GM19452 (cell line): ENCODE measurements at regions not wholly inside any gene's neighbourhood (a gene's known extent, or its start where the extent isn't known, plus 50 kb on each side); places are given as distances from the start of the nearest gene placed in this dataset.
"Not testable (repeated sequence)": the region's sequence is repeated elsewhere in the genome, so short reads cannot be mapped to it uniquely, and the experiment has no call there.

Source experiments
- ATAC-seq: cut with Tn5 transposase; IDR thresholded peaks from one replicate; pipeline ENCODE4 v1.9.1; 2021; ENCODE audit not compliant: unreplicated experiment

- no peak for ATAC-seq
Measured at GRCh38 chr5:83889971-83890745, 169.5 kb upstream of the HAPLN1 start.

DNA sequence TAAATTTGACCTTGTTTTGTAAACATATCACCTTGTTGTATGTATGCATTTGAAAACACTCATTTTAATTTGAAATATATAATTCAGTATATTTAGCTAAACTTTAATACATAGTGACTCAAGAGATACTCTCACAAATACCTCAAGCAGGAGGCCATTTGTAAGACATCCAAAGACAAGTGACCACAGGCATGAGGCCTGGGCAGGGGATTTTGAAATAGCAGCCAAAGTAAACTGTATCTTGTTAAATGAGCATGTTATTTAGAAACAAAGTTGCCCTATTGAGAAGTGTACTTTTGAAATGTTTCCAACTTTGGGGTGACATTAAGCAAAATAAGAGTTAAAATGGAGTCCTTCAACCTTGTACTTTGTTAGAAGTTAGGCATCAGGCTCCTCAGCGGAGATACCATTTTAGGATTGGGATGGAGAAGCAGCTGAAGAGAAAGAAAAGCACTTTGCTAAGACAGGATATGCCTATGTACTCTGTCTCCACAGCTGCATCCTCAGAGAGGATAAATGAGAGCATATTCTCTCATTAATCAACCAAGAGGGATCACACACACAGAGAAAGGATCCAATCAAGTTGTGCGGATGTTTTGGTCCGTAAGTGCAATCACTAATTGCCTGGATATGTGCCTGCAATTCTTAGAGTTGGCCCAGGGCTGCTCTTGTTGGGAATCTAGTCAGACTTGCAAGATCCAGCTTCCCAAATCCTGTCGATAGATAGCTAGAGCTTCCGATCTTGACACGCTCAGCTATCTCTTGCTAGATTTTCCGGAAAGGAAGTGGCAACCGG lies 157.5 kb upstream of the HAPLN1 start:
- no peak for ATAC-seq

- no peak for ATAC-seq
Measured at GRCh38 chr5:83871533-83872395, 151.1 kb upstream of the HAPLN1 start.

- no peak for ATAC-seq
Measured at GRCh38 chr5:83866181-83866580, 145.5 kb upstream of the HAPLN1 start.

DNA sequence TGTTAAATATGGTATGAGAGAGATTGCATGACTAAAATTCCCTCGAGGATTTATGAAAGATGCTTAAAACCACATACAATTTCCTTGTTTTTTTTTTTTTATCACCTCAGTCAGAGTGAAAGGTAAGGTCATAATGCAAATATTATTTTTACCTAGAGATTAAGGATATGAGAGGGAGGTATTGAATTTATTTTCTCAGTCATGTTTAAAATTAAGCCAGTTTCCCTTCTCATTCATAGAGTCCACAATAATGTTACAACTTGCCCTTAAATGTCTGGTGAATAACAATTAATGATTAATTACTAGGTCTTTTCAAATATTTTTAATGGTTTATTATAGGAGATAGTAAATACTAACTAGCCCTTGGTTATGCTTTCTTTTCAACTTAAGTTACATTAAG lies 144.9 kb upstream of the HAPLN1 start:
- ATAC-seq: no peak

DNA sequence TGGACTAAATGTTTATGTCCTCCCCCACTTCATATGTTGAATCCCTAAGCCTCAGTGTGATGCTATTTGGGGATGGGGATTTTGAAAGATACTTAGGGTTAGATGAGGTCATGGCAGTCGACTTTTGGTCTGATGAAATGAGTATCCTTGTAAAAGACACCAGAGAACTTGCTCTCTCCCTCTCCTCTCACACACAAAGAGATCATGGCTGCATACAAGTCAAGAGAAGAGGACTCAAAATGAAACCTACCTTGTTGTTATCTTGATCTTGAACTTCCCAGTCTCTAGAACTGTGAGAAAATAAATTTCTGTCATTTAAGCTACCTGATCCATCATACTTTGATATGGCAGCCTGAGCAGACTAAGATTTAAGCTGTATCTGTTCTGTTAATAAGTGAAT lies 144.0 kb upstream of the HAPLN1 start:
- no peak for ATAC-seq

DNA sequence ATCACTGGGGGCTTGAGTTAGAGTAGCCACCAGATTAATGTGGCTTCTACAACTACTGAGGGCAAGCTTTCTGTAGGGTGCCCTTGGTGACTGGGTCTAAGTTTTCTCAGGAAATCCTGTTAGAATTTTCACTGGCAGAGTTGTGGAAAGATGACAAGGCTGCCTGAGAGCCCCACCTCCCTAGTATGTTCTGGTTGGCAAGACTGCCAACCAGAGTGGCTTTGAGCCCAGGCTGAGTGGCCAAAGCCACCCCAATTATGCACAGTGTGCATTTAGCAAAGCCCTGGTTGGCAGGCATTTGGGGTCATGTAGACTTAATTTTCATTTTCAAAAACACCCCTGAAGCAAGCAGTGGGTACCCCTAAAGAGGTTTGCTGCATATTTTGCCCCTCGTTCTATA lies 136.7 kb upstream of the HAPLN1 start:
- ATAC-seq: no peak

- no peak for ATAC-seq
Measured at GRCh38 chr5:83856881-83857280, 136.2 kb upstream of the HAPLN1 start.

GRCh38 chr5:83850412-83850811 lies 129.8 kb upstream of the HAPLN1 start:
- ATAC-seq: not testable (repeated sequence)

GRCh38 chr5:83848941-83849340 lies 128.3 kb upstream of the HAPLN1 start:
- no peak for ATAC-seq

- no peak for ATAC-seq
Measured at GRCh38 chr5:83846624-83847350, 126.1 kb upstream of the HAPLN1 start.

GRCh38 chr5:83844449-83845068 lies 123.9 kb upstream of the HAPLN1 start:
- peak; percentile 97 for ATAC-seq

GRCh38 chr5:83839788-83840187 lies 119.1 kb upstream of the HAPLN1 start:
- ATAC-seq: no peak

DNA sequence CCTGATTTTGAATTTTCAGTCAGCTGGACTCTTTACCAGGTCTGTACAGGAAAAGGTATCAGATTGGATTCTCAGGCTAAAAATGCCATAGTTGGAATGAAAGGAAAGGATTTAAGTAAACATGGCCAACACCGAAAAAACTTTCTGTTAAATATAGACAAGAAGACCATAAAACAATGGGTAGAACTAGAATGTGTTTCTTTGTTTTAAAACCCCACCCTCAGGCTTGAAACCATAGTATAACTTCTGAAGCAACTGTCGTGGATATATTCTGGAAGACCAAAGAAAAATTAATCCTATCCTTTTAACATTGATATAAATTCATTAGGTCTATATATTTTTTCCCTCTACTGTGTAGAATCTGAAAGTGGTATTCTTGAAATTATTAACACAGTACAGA lies 118.6 kb upstream of the HAPLN1 start:
- no peak for ATAC-seq

DNA sequence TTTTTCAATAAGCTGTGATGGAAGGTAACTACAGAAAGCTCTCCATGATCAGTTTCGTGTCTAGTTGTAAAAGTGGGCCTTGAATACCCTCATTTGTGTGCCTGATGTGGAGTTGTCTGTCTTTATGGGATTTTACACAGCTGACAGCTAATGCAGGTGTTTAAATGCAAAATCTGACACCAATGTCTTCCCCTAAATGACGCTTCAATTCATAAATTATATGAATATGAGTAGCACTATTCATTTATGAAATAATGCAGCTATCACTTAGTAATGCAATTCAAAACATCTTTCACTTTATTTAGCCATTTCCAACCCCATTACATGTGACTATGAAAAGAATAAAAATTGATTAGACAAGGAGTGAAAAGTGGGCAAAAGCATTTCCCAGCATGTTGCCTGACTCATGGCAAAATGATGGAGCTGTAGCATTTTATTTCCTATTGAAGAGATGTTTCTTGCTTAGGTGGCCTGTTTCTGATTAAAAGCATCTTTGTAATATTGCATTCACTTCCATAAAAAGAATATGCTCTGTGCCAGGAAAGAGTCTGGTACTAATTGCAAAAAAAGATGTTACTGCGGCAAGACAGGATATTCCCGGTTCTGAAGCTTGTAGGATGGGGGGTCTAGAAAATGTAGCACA lies 116.7 kb upstream of the HAPLN1 start:
- no peak for ATAC-seq

- no peak for ATAC-seq
Measured at GRCh38 chr5:83834306-83834705, 113.7 kb upstream of the HAPLN1 start.

DNA sequence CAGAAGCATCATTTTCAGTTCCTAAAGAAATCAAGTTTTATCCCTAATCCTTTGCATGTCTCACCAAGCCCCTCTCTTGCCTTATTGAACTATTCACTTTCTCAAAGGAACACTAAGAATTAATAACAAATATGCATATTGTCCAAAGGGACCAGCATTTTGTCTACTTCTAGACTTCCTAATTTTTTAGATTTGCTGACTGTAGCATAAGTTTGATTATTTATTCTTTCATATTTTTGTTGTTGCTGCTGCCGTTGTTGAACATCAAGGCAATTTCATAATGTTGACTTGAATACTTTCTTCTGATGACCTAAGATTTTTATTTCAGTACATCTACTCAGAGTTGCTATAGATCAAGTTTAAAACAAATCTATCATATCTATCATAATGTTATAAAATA lies 111.2 kb upstream of the HAPLN1 start:
- ATAC-seq: no peak

DNA sequence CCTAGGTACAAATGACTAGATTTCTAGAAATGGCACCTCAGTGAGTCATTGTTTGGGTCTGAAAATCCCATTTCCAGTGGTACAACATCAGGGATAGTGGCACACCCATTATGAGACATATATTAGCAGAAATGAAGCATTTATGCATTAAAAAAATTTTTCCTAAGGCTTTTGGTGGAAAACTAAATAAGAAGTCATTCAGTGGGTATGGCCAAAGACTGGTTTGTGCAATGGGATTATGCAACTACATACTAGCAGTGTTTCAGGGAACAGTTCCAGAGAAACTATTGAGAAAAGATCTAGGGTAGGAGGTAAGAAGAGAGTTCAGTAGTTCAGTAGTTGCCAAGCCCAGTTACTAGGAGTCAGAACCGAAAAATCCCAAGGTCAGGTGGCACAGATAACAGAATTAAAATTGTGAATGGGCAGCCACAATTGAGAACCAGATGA lies 106.5 kb upstream of the HAPLN1 start:
- no peak for ATAC-seq

DNA sequence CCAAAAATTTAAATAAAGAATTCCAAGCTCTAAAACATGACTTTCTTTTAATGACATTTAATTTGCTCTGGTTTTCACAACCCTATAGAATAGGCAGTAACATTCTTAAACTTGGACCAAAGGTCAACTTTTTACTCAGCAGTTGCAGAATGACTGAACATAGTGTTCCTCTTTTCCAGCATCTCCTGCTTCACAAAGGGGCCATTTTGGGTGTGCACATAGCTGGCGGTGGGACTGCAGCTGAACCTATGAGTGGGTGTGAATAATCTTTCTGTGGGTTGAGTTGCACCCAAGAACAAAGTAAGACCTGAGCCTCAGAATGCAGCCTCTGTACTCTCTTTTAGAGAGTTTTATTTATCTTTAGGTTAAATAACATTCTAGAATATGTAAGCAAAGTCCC lies 96.9 kb upstream of the HAPLN1 start:
- no peak for ATAC-seq

- no peak for ATAC-seq
Measured at GRCh38 chr5:83815661-83816060, 95.0 kb upstream of the HAPLN1 start.
